Liver (tissue), 8 donors: ENCODE measurements at regions not wholly inside any gene's neighbourhood (a gene's known extent, or its start where the extent isn't known, plus 50 kb on each side); places are given as distances from the start of the nearest gene placed in this dataset.

Experiments
- DNase-seq: peaks from one replicate; pipeline ENCODE4 v3.0.0-alpha.2; 2017; ENCODE audit warnings: low spot score
- H3K27ac ChIP-seq, 2 donors: one replicate each; pipeline ENCODE4 v1.7.0; 2013; ENCODE audit warnings: inconsistent platforms in 2 of 2, low read length in 2 of 2, control low read depth in 1 of 2, low read depth in 1 of 2, mild to moderate bottlenecking in 1 of 2
- H3K27me3 ChIP-seq, 4 donors: one replicate each; pipeline versions ENCODE4 v1.6.1 to v1.7.0; 2013; ENCODE audit warnings: low read length in 3 of 4, inconsistent platforms in 1 of 4, mild to moderate bottlenecking in 1 of 4, moderate library complexity in 1 of 4; ENCODE audit not compliant: control insufficient read depth in 4 of 4, insufficient read depth in 4 of 4
- H3K36me3 ChIP-seq, 4 donors: one replicate each; pipeline versions ENCODE4 v1.6.1 to v1.7.0; 2013; ENCODE audit warnings: low read length in 3 of 4, mild to moderate bottlenecking in 3 of 4, low read depth in 1 of 4, moderate library complexity in 1 of 4; ENCODE audit not compliant: control insufficient read depth in 4 of 4, insufficient read depth in 3 of 4
- H3K4me1 ChIP-seq, 4 donors: one replicate each; pipeline versions ENCODE4 v1.6.1 to v1.7.0; 2013; ENCODE audit warnings: low read length in 3 of 4, mild to moderate bottlenecking in 3 of 4, moderate library complexity in 1 of 4; ENCODE audit not compliant: control insufficient read depth in 4 of 4, insufficient read depth in 4 of 4
- H3K4me3 ChIP-seq, 3 donors: one replicate each; pipeline versions ENCODE4 v1.6.1 to v1.7.0; 2013; ENCODE audit warnings: low read length in 3 of 3, control low read depth in 1 of 3, low read depth in 1 of 3, mild to moderate bottlenecking in 1 of 3
- H3K9ac ChIP-seq, 2 donors: one replicate each; pipeline ENCODE4 v1.7.0; 2013; ENCODE audit warnings: low read length in 2 of 2, mild to moderate bottlenecking in 2 of 2, moderate library complexity in 2 of 2, control low read depth in 1 of 2, low read depth in 1 of 2
- H3K9me3 ChIP-seq, 4 donors: one replicate each; pipeline versions ENCODE4 v1.6.1 to v1.7.0; 2013; ENCODE audit warnings: low read length in 3 of 4; ENCODE audit not compliant: control insufficient read depth in 4 of 4
- ATF3 ChIP-seq: IDR thresholded peaks from 2 replicates; pipeline ENCODE4 v1.6.1; 2016; ENCODE audit warnings: antibody characterized with exemption
- CTCF ChIP-seq: fragments of 150-350 bp; IDR thresholded peaks from 2 replicates; pipeline ENCODE4 v1.5.1; 2017; ENCODE audit warnings: improper control_type of control experiment, low read depth, low read length; ENCODE audit not compliant: missing input control
- FOXA1 ChIP-seq: IDR thresholded peaks from 2 replicates; pipeline ENCODE4 v1.6.1; 2016; ENCODE audit warnings: antibody characterized with exemption
- FOXA2 ChIP-seq: IDR thresholded peaks from 2 replicates; pipeline ENCODE4 v1.6.1; 2016; ENCODE audit warnings: antibody characterized with exemption
- HNF4A ChIP-seq, 2 donors: conservative IDR thresholded peaks; 2 replicates each; pipeline ENCODE4 v1.6.1; 2016; ENCODE audit warnings: antibody characterized with exemption in 2 of 2, mild to moderate bottlenecking in 2 of 2
- HNF4G ChIP-seq: IDR thresholded peaks from 2 replicates; pipeline ENCODE4 v1.6.1; 2016; ENCODE audit warnings: antibody characterized with exemption
- JUND ChIP-seq, 2 donors: IDR thresholded peaks; 2 replicates each; pipeline ENCODE4 v1.6.1; 2016; ENCODE audit warnings: antibody characterized with exemption in 2 of 2
- RAD21 ChIP-seq, 2 donors: IDR thresholded peaks; 2 replicates each; pipeline ENCODE4 v1.6.1; 2016; ENCODE audit warnings: antibody characterized with exemption in 2 of 2, mild to moderate bottlenecking in 2 of 2
- REST ChIP-seq: IDR thresholded peaks from 2 replicates; pipeline ENCODE4 v1.6.1; 2016; ENCODE audit warnings: antibody characterized with exemption, mild to moderate bottlenecking
- RXRA ChIP-seq, 2 donors: IDR thresholded peaks; 2 replicates each; pipeline ENCODE4 v1.6.1; 2017 to 2018; ENCODE audit warnings: antibody characterized with exemption in 2 of 2, mild to moderate bottlenecking in 1 of 2
- SP1 ChIP-seq: IDR thresholded peaks from 2 replicates; pipeline ENCODE4 v1.6.1; 2018; ENCODE audit warnings: antibody characterized with exemption, mild to moderate bottlenecking
- TAF1 ChIP-seq: conservative IDR thresholded peaks from 2 replicates; pipeline ENCODE4 v1.6.1; 2016; ENCODE audit warnings: antibody characterized with exemption, mild to moderate bottlenecking
- YY1 ChIP-seq: IDR thresholded peaks from 2 replicates; pipeline ENCODE4 v1.6.1; 2016; ENCODE audit warnings: antibody characterized with exemption, mild to moderate bottlenecking
- ZBTB33 ChIP-seq: IDR thresholded peaks from 2 replicates; pipeline ENCODE4 v1.6.1; 2016; ENCODE audit warnings: antibody characterized with exemption
- WGBS: extraction: QIAGEN DNeasy Blood & Tissue Kit; methylation state at CpG from one replicate; pipeline ENCODE4 v1.1.7; 2013; 5-methylcytosine and 5-hydroxymethylcytosine counted together
- donor health status: healthy.
- donor health status: healthy.
- donor health status: healthy.
- donor health status: healthy.
- donor health status: healthy.

- no peak for TF ChIP-seq REST
- no peak for TF ChIP-seq YY1
- DNase-seq, result no peak
- no peak overlapping the region for H3K4me3 ChIP-seq
- H3K9me3 ChIP-seq, result no peaks in the 10 kb centered on the region
- no peak overlapping the region for H3K27ac ChIP-seq
- WGBS, result 70% methylated on average over 5 of the region's 5 CpGs
- no peaks in the 10 kb centered on the region for H3K27me3 ChIP-seq
- H3K4me1 ChIP-seq, result no peaks in the 10 kb centered on the region
- H3K36me3 ChIP-seq, result no peaks in the 10 kb centered on the region
- no peak overlapping the region for H3K9ac ChIP-seq
Observed at GRCh38 chr4:82213485-82214417, 160.0 kb downstream of the HNRNPD start.

GRCh38 chr4:82201805-82202641 is 171.8 kb downstream of the HNRNPD start:
- DNase-seq, result peak; percentile 47
- Histone ChIP-seq H3K9me3 (no peaks in the 10 kb centered on the region), H3K4me1 (no peaks in the 10 kb centered on the region), H3K27ac (no peak overlapping the region), H3K9ac (no peak overlapping the region), H3K36me3 (no peaks in the 10 kb centered on the region), H3K27me3 (no peaks in the 10 kb centered on the region), H3K4me3 (no peak overlapping the region)
- TF ChIP-seq RAD21 (IDR thresholded peaks at IDR 0.05), result peak; percentile 86 to 90
- no peak for TF ChIP-seq FOXA1
- peak; percentile 77 for TF ChIP-seq CTCF
- no peak for TF ChIP-seq RXRA (IDR thresholded peaks at IDR 0.05)
- WGBS, result 61% methylated on average over 3 of the region's 3 CpGs

- no peak overlapping the region for H3K9ac ChIP-seq
- no peak for DNase-seq
- 80% methylated on average over 1 of the region's 1 CpG for WGBS
Observed at GRCh38 chr4:82201303-82201702, 172.5 kb downstream of the HNRNPD start.

More at GRCh38 chr4:82201303-82201702, 172.5 kb downstream of the HNRNPD start:
- TF ChIP-seq HNF4G (no peak), FOXA2 (no peak), TAF1 (no peak), CTCF (no peak), JUND (IDR thresholded peaks at IDR 0.05) (no peak), SP1 (no peak), ATF3 (no peak), RXRA (IDR thresholded peaks at IDR 0.05) (no peak), ZBTB33 (no peak), HNF4A (conservative IDR thresholded peaks at IDR 0.05) (no peak)
- Histone ChIP-seq H3K36me3 (no peaks in the 10 kb centered on the region), H3K4me3 (no peak overlapping the region), H3K27me3 (no peaks in the 10 kb centered on the region), H3K9me3 (no peaks in the 10 kb centered on the region), H3K27ac (no peak overlapping the region), H3K4me1 (no peaks in the 10 kb centered on the region)
